ENCODE measurements at regions not wholly inside any gene's neighbourhood (a gene's known extent, or its start where the extent isn't known, plus 50 kb on each side); places are given as distances from the start of the nearest gene placed in this dataset.
"Not testable (repeated sequence)": the region's sequence is repeated elsewhere in the genome, so short reads cannot be mapped to it uniquely, and the experiment has no call there.

- TF ChIP-seq POLR2A, CTCF, EP300 (IDR thresholded peaks at IDR 0.05): not testable (repeated sequence)
These were observed 152.2 kb upstream of the FNDC3A start for GRCh38 chr13:48823526-48823925.

All from ovary (tissue), 3 donors.